Neuron (in vitro differentiated cells): ENCODE measurements at regions not wholly inside any gene's neighbourhood (a gene's known extent, or its start where the extent isn't known, plus 50 kb on each side); places are given as distances from the start of the nearest gene placed in this dataset.

ENCODE experiments used
- H2AFZ ChIP-seq: one replicate; pipeline ENCODE4 v1.6.1; 2013; ENCODE audit warnings: low read depth, mild to moderate bottlenecking, inconsistent platforms, low read length, moderate library complexity
- H3K27me3 ChIP-seq: one replicate; pipeline ENCODE4 v1.6.1; 2013; ENCODE audit warnings: low read length; ENCODE audit not compliant: insufficient read depth
- H3K36me3 ChIP-seq: one replicate; pipeline ENCODE4 v1.6.1; 2013; ENCODE audit warnings: low read length; ENCODE audit not compliant: insufficient read depth
- H3K4me1 ChIP-seq: one replicate; pipeline ENCODE4 v1.6.1; 2013; ENCODE audit warnings: low read length; ENCODE audit not compliant: insufficient read depth
- H3K4me3 ChIP-seq: 2 replicates; pipeline ENCODE4 v1.5.1; 2013; ENCODE audit warnings: mild to moderate bottlenecking, low read length, moderate library complexity
- H3K9me3 ChIP-seq: one replicate; pipeline ENCODE4 v1.6.1; 2013; ENCODE audit warnings: low read length

DNA sequence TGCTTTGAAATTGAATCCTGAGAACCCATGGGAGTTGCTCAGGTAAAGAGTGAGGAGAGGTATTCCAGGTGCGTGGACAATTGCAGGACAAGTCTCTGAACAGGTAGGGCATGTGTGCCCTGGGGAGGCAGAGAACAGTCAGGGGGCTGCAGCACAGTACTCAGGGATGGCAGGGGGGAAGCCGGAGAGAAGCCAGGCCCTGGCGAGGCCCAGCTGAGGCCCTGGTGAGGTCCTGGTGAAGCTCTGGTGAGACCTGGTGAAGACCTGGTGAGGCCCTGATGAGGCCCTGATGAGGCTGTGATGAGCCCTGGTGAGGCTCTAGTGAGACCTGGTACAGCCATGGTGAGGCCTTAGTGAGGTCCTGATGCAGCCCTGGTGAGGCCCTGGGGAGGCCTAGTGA, 155.5 kb upstream of the GDF10 start:
- Histone ChIP-seq H2AFZ (no peak overlapping the region), H3K4me1 (no peaks in the 10 kb centered on the region), H3K36me3 (no peaks in the 10 kb centered on the region), H3K9me3 (no peaks in the 10 kb centered on the region), H3K4me3 (no peak overlapping the region), H3K27me3 (no peaks in the 10 kb centered on the region)

GRCh38 chr10:47145290-47145934, 154.6 kb upstream of the GDF10 start:
- no peaks in the 10 kb centered on the region for H3K9me3 ChIP-seq
- H3K27me3 ChIP-seq: no peaks in the 10 kb centered on the region
- no peak overlapping the region for H3K4me3 ChIP-seq
- no peaks in the 10 kb centered on the region for H3K4me1 ChIP-seq
- H2AFZ ChIP-seq: no peak overlapping the region
- H3K36me3 ChIP-seq: no peaks in the 10 kb centered on the region

DNA sequence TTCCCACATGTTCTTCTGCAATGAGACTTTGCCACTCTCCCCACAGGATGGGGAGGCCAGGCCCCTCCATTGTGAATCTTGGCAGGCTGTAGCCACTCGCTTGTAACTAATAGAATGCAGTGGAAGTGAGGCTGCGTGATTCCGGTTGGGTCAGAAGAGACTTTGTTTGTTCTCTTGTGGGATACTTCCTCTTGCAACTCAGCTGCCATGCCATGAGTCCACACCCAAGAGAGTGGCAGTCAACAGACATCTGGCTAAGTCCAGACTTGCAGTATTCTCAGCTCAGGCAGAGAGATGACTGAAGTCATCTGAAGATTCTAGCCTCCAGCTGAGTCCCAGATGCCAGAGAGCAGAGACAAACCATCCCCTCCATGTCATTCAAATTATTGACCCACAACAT, 153.4 kb upstream of the GDF10 start:
- Histone ChIP-seq H3K9me3 (no peaks in the 10 kb centered on the region), H3K36me3 (no peaks in the 10 kb centered on the region), H2AFZ (no peak overlapping the region), H3K4me3 (no peak overlapping the region), H3K27me3 (no peaks in the 10 kb centered on the region), H3K4me1 (no peaks in the 10 kb centered on the region)

GRCh38 chr10:47147186-47147585, 152.8 kb upstream of the GDF10 start:
- Histone ChIP-seq H2AFZ (no peak overlapping the region), H3K9me3 (no peaks in the 10 kb centered on the region), H3K27me3 (no peaks in the 10 kb centered on the region), H3K36me3 (no peaks in the 10 kb centered on the region), H3K4me3 (no peak overlapping the region), H3K4me1 (no peaks in the 10 kb centered on the region)

DNA sequence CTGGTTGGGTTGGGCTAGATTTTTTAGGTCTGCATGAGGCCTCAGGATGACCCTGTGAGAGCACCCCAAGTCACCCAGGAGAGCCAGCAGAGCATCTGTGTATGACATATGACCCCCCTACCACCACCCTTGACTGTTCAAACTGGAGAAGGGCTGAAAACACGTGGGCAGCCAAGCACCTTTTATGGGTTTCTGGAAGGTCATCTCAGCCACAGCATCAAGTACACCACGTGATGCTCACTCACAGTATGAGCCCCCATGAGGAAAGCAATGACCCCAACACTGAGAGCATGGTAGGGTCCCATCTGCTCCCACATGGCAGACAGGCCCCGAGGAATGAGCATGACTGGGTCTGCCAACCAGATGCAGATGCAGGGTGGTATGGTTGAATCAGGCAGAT, 149.4 kb upstream of the GDF10 start:
- Histone ChIP-seq H3K27me3 (no peaks in the 10 kb centered on the region), H3K9me3 (no peaks in the 10 kb centered on the region), H3K4me1 (no peaks in the 10 kb centered on the region), H3K36me3 (no peaks in the 10 kb centered on the region), H3K4me3 (no peak overlapping the region), H2AFZ (no peak overlapping the region)

GRCh38 chr10:47151920-47152319, 148.1 kb upstream of the GDF10 start:
- Histone ChIP-seq H2AFZ (no peak overlapping the region), H3K4me3 (no peak overlapping the region), H3K4me1 (no peaks in the 10 kb centered on the region), H3K27me3 (no peaks in the 10 kb centered on the region), H3K36me3 (no peaks in the 10 kb centered on the region), H3K9me3 (no peaks in the 10 kb centered on the region)

DNA sequence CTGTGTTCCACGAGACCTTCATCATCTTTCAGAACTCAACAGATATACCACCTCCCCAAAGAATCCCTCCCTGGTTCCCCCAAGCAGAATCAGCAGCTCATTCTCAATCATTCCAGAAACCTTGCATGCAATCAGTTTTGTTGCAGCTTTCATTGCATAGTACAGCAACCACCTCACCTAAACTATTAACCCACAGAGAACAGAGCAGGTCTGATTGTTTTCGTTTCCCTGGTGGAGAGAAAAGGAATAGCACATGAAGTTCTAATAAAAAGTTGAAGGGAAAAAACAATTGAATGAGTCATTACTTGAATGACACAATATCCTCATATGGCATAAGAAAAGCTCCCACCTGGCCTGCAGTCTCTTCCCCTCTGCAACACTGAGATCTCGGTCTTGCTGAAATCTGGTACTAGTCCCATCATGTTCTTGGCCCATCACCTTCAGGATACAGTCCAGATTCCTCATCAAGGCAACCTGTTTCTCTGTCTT, 147.1 kb upstream of the GDF10 start:
- Histone ChIP-seq H3K27me3 (no peaks in the 10 kb centered on the region), H3K9me3 (no peaks in the 10 kb centered on the region), H3K36me3 (no peaks in the 10 kb centered on the region), H3K4me3 (no peak overlapping the region), H2AFZ (no peak overlapping the region), H3K4me1 (no peaks in the 10 kb centered on the region)

DNA sequence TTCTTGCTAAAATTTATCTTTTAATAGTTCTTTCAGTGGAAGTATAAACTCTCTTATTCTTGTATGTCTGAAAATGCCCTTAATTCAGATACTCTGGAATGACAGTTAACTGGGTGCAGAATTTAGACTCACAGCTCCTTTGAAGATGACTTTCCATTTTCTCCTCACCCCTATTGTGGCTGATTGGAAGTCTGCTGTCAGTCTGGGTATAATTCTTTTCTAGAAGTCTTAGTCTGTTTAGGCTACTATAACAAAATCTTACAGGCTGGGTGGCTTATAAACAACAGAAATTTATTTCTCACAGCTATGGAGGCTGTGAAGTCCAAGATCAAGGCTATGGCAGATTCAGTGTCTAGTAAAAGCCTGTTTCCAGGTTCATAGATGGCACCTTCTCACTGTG, 145.2 kb upstream of the GDF10 start:
- Histone ChIP-seq H3K4me3 (no peak overlapping the region), H3K36me3 (no peaks in the 10 kb centered on the region), H3K9me3 (no peaks in the 10 kb centered on the region), H3K27me3 (no peaks in the 10 kb centered on the region), H2AFZ (no peak overlapping the region), H3K4me1 (no peaks in the 10 kb centered on the region)

DNA sequence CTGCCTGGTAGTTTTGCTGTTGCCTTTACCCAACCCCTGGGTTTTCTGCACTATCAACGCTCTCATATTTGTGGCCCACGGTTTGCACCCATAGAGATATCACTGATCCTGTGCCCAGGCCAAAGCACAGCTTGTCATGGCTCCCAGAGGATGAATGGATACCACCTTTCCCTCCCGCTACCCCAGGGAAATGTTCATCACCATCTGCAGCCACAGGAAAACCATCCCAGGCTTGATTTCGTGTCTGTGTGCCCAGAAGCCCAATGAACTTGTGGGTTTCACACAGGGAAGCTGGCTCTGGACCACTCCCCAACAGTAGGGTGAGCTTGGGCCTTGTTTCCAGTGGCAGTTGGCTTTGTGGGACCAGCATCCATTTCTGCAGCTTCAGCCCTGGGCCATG, 143.1 kb upstream of the GDF10 start:
- H3K4me1 ChIP-seq: no peaks in the 10 kb centered on the region
- H3K27me3 ChIP-seq: no peaks in the 10 kb centered on the region
- no peaks in the 10 kb centered on the region for H3K36me3 ChIP-seq
- no peak overlapping the region for H2AFZ ChIP-seq
- H3K4me3 ChIP-seq: no peak overlapping the region
- no peaks in the 10 kb centered on the region for H3K9me3 ChIP-seq

DNA sequence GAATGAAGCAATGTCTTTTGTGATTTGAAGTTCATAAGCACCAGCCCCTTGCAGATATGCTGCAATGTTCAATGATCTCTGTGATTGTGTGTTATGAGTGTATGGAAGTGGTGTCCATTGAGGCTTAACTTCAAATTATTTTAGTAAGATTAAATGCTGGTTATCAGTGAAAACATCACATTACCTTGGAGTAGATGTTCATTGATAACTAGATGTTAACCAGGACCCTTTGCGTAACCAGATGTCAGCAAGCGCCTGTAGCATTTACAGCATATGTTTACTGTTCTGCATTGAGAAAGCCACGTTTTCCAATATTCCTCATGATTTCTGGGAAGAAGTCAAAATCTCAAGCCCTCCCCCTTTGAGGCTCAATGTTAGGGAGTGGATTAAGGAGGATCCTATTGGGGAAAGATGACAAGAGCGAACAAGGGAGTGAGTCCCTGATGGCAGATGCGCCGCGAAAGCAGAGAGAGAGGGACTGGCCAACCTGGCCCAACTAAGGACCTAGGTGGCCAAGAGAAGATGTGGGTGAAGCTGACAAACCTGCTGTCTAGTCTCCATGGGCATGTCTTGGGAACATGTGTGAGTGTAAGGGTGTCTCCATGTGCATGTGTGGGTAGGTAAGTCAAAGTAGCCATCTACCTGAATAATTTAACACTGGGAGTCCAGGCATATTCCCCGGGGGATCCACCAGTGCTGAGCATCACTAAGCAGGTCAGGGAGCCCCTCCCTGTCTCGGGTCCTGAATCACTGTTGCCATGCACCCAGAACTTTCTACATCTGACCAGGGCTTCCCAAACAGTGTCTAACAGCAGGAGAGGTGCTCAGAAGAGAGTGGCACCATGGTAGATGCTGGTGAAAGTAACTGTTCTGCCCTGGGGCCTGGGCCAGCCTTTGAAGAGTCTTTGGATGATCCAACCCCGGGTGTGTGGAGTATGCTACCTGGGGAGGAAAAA, 141.6 kb upstream of the GDF10 start:
- Histone ChIP-seq H2AFZ (no peak overlapping the region), H3K9me3 (no peaks in the 10 kb centered on the region), H3K4me3 (no peak overlapping the region), H3K36me3 (no peaks in the 10 kb centered on the region), H3K4me1 (no peaks in the 10 kb centered on the region), H3K27me3 (no peaks in the 10 kb centered on the region)

GRCh38 chr10:47159361-47160260, 140.4 kb upstream of the GDF10 start:
- no peaks in the 10 kb centered on the region for H3K4me1 ChIP-seq
- H3K9me3 ChIP-seq: no peaks in the 10 kb centered on the region
- no peaks in the 10 kb centered on the region for H3K36me3 ChIP-seq
- H2AFZ ChIP-seq: no peak overlapping the region
- no peak overlapping the region for H3K4me3 ChIP-seq
- H3K27me3 ChIP-seq: no peaks in the 10 kb centered on the region

DNA sequence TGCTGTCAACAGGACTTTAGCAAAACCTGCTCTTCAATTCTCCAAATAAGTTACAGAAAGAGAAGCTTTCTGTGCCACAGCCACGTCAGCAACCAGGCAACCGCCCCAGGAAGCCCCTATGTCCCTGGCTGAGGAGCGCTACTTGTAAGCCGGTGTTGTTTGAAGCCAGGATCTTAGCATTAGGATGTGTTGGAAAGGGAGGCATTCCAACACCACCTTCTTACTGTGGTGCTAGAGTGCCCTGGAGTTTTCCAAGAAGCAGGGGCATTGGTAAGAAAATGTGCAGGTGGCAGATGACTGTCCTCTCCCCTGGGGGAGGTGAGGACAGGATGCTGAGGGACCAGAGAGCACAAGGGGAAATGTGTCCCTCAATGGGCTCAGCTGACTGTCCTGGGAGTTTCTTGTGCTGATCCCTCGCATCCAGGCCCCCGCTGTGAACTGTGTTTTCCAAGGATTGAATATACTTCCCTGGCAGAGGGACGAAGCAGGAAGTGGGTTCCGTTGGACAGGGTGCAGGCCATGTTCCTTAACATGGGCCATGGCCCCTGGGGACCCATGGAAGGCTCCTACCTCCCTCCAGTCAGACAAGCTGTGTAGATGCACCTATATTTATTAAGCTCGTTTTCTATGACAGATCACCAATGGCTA, 139.6 kb upstream of the GDF10 start:
- no peak overlapping the region for H2AFZ ChIP-seq
- no peaks in the 10 kb centered on the region for H3K27me3 ChIP-seq
- H3K4me3 ChIP-seq: no peak overlapping the region
- H3K4me1 ChIP-seq: no peaks in the 10 kb centered on the region
- no peaks in the 10 kb centered on the region for H3K36me3 ChIP-seq
- no peaks in the 10 kb centered on the region for H3K9me3 ChIP-seq
